ENCODE measurements at regions not wholly inside any gene's neighbourhood (a gene's known extent, or its start where the extent isn't known, plus 50 kb on each side); places are given as distances from the start of the nearest gene placed in this dataset.

GRCh38 chr18:39271654-39272053 is 1706.1 kb upstream of the CELF4 start:
- H3K36me3 ChIP-seq (ENCODE audit: control insufficient read depth, insufficient read depth, low read length): no peaks in the 10 kb centered on the region
- no peak for FAIRE-seq
- no peaks in the 10 kb centered on the region for H3K27me3 ChIP-seq (ENCODE audit: control insufficient read depth, insufficient read depth, low read length)
- DNase-seq (ENCODE audit: low read depth): no peak
- no peak overlapping the region for H3K4me3 ChIP-seq (ENCODE audit: low read depth, low read length)
- TF ChIP-seq CTCF (IDR thresholded peaks at IDR 0.05; ENCODE audit: insufficient read depth, low read length, severe bottlenecking): no peak

GRCh38 chr18:39260565-39260964 is 1695.0 kb upstream of the CELF4 start:
- FAIRE-seq (no peak), DNase-seq (ENCODE audit: low read depth) (no peak)
- H3K36me3 ChIP-seq (ENCODE audit: control insufficient read depth, insufficient read depth, low read length): no peaks in the 10 kb centered on the region
- no peak for TF ChIP-seq CTCF (IDR thresholded peaks at IDR 0.05; ENCODE audit: insufficient read depth, low read length, severe bottlenecking)
- no peak overlapping the region for H3K4me3 ChIP-seq (ENCODE audit: low read depth, low read length)
- no peaks in the 10 kb centered on the region for H3K27me3 ChIP-seq (ENCODE audit: control insufficient read depth, insufficient read depth, low read length)

- FAIRE-seq (no peak), DNase-seq (ENCODE audit: low read depth) (no peak)
- no peaks in the 10 kb centered on the region for H3K27me3 ChIP-seq (ENCODE audit: control insufficient read depth, insufficient read depth, low read length)
- H3K4me3 ChIP-seq (ENCODE audit: low read depth, low read length): no peak overlapping the region
- TF ChIP-seq CTCF (IDR thresholded peaks at IDR 0.05; ENCODE audit: insufficient read depth, low read length, severe bottlenecking): no peak
- no peaks in the 10 kb centered on the region for H3K36me3 ChIP-seq (ENCODE audit: control insufficient read depth, insufficient read depth, low read length)
Observed at GRCh38 chr18:39259736-39260135, 1694.1 kb upstream of the CELF4 start.

GRCh38 chr18:39244242-39244641 is 1678.6 kb upstream of the CELF4 start:
- DNase-seq (ENCODE audit: low read depth) (no peak), FAIRE-seq (no peak)
- Histone ChIP-seq H3K4me3 (ENCODE audit: low read depth, low read length) (no peak overlapping the region), H3K27me3 (ENCODE audit: control insufficient read depth, insufficient read depth, low read length) (no peaks in the 10 kb centered on the region), H3K36me3 (ENCODE audit: control insufficient read depth, insufficient read depth, low read length) (no peaks in the 10 kb centered on the region)
- no peak for TF ChIP-seq CTCF (IDR thresholded peaks at IDR 0.05; ENCODE audit: insufficient read depth, low read length, severe bottlenecking)

GRCh38 chr18:39241534-39241933 is 1675.9 kb upstream of the CELF4 start:
- H3K36me3 ChIP-seq (ENCODE audit: control insufficient read depth, insufficient read depth, low read length): no peaks in the 10 kb centered on the region
- no peak for FAIRE-seq
- TF ChIP-seq CTCF (IDR thresholded peaks at IDR 0.05; ENCODE audit: insufficient read depth, low read length, severe bottlenecking): no peak
- DNase-seq (ENCODE audit: low read depth): no peak
- no peaks in the 10 kb centered on the region for H3K27me3 ChIP-seq (ENCODE audit: control insufficient read depth, insufficient read depth, low read length)
- no peak overlapping the region for H3K4me3 ChIP-seq (ENCODE audit: low read depth, low read length)

GRCh38 chr18:39238981-39239660 is 1673.5 kb upstream of the CELF4 start:
- TF ChIP-seq CTCF (IDR thresholded peaks at IDR 0.05; ENCODE audit: insufficient read depth, low read length, severe bottlenecking): no peak
- FAIRE-seq (no peak), DNase-seq (ENCODE audit: low read depth) (no peak)
- Histone ChIP-seq H3K36me3 (ENCODE audit: control insufficient read depth, insufficient read depth, low read length) (no peaks in the 10 kb centered on the region), H3K27me3 (ENCODE audit: control insufficient read depth, insufficient read depth, low read length) (no peaks in the 10 kb centered on the region), H3K4me3 (ENCODE audit: low read depth, low read length) (no peak overlapping the region)

Data from bronchial epithelial cell (primary cell).